Ovary (tissue), 7 donors: ENCODE measurements at regions not wholly inside any gene's neighbourhood (a gene's known extent, or its start where the extent isn't known, plus 50 kb on each side); places are given as distances from the start of the nearest gene placed in this dataset.

Experiments used
- DNase-seq, 5 donors: peaks; one replicate each; pipeline ENCODE4 v3.0.0-alpha.2; 2019 to 2020
- H3K27ac ChIP-seq, 2 donors: fragments of 200-600 bp; one replicate each; pipeline versions ENCODE4 v1.5.1 to v1.8.0; 2019 to 2022
- H3K27me3 ChIP-seq: fragments of 200-600 bp; one replicate; pipeline ENCODE4 v1.8.0; 2022
- H3K36me3 ChIP-seq: fragments of 200-600 bp; sonication (generic); one replicate; pipeline ENCODE4 v1.5.1; 2019
- H3K4me1 ChIP-seq: one replicate; pipeline ENCODE4 v1.8.1; 2013; ENCODE audit warnings: mild to moderate bottlenecking, moderate library complexity; ENCODE audit not compliant: insufficient read depth
- H3K4me3 ChIP-seq: fragments of 200-600 bp; sonication (generic); one replicate; pipeline ENCODE4 v1.5.1; 2017
- H3K9me3 ChIP-seq, 2 donors: fragments of 200-600 bp in 1 of 2; sonication (generic) in 1 of 2; one replicate each; pipeline versions ENCODE4 v1.5.1 to v1.8.1; 2013 to 2019; ENCODE audit warnings: mild to moderate bottlenecking in 1 of 2, moderate library complexity in 1 of 2
- CTCF ChIP-seq, 3 donors: fragments of 450-650 bp in 2 of 3; fragments of 200-600 bp in 1 of 3; IDR thresholded peaks; one replicate each; pipeline versions ENCODE4 v1.5.1 to v1.8.0; 2016 to 2022; ENCODE audit warnings: antibody characterized with exemption in 3 of 3, mild to moderate bottlenecking in 1 of 3
- EP300 ChIP-seq: sonication (generic); formaldehyde crosslinking; IDR thresholded peaks from one replicate; pipeline ENCODE4 v1.6.1; 2017; ENCODE audit warnings: antibody characterized with exemption
- POLR2A ChIP-seq: fragments of 450-650 bp; IDR thresholded peaks from one replicate; pipeline ENCODE4 v1.6.1; 2017; ENCODE audit warnings: antibody characterized with exemption, mild to moderate bottlenecking, moderate library complexity
- WGBS, 3 donors: extraction: QIAGEN DNeasy Blood & Tissue Kit in 1 of 3; methylation state at CpG; one replicate each; pipeline versions ENCODE4 v1.1.5 to v1.1.7; 2013 to 2017; 5-methylcytosine and 5-hydroxymethylcytosine counted together
- intact Hi-C, 4 donors: fragments of 100-400 bp; cut with DNase I; formaldehyde crosslinking; loops; one replicate each; pipeline versions ENCODE4 v1.11.0 to v1.15.1; 2022 to 2023
- donor health status: DM: no; HTN: no; CAD: no; lungs with moderate emphysema.
- donor health status: DM: no; HTN: no; CAD: no.
- donor health status: Bipolar disorder and iron deficiency.
- donor health status: DM: no; HTN: no; CAD: no.
- donor health status: DM: yes; HTN: yes; CAD: no.

GRCh38 chr15:79166311-79166955 is 75.9 kb upstream of the RASGRF1 start:
- H3K27ac ChIP-seq = no peak overlapping the region
- no peak overlapping the region for H3K4me3 ChIP-seq
- no peaks in the 10 kb centered on the region for H3K36me3 ChIP-seq
- WGBS, 3 donors = 89 to 92% (median 89%) methylated on average over 5 of the region's 5 CpGs
- TF ChIP-seq POLR2A = no peak
- no peak for TF ChIP-seq EP300
- DNase-seq = no peak
- no peaks in the 10 kb centered on the region for H3K9me3 ChIP-seq
- H3K4me1 ChIP-seq = no peaks in the 10 kb centered on the region
- intact Hi-C loops = no loop called here
- no peaks in the 10 kb centered on the region for H3K27me3 ChIP-seq

- Histone ChIP-seq H3K4me1 (no peaks in the 10 kb centered on the region), H3K27ac (no peak overlapping the region), H3K36me3 (no peaks in the 10 kb centered on the region), H3K9me3 (no peaks in the 10 kb centered on the region), H3K4me3 (no peak overlapping the region), H3K27me3 (no peaks in the 10 kb centered on the region)
- 80 to 91% (median 86%) methylated on average over 4 of the region's 4 CpGs for WGBS, 3 donors
- TF ChIP-seq POLR2A (no peak), EP300 (no peak), CTCF (IDR thresholded peaks at IDR 0.05) (no peak)
- intact Hi-C loops = no loop called here
- no peak for DNase-seq
Observed at GRCh38 chr15:79164465-79164864, 73.9 kb upstream of the RASGRF1 start.

GRCh38 chr15:79164043-79164442 is 73.5 kb upstream of the RASGRF1 start:
- H3K9me3 ChIP-seq = no peaks in the 10 kb centered on the region
- no peaks in the 10 kb centered on the region for H3K4me1 ChIP-seq
- H3K27ac ChIP-seq = no peak overlapping the region
- H3K27me3 ChIP-seq = no peaks in the 10 kb centered on the region
- no peaks in the 10 kb centered on the region for H3K36me3 ChIP-seq
- WGBS, 3 donors = 83 to 92% (median 86%) methylated on average over 4 of the region's 4 CpGs
- intact Hi-C loops = no loop called here
- no peak for TF ChIP-seq EP300
- TF ChIP-seq CTCF (IDR thresholded peaks at IDR 0.05) = no peak
- no peak for TF ChIP-seq POLR2A
- DNase-seq = no peak
- H3K4me3 ChIP-seq = no peak overlapping the region

- TF ChIP-seq EP300 (no peak), POLR2A (no peak), CTCF (IDR thresholded peaks at IDR 0.05) (no peak)
- H3K36me3 ChIP-seq = no peaks in the 10 kb centered on the region
- no peak for DNase-seq
- no peak overlapping the region for H3K27ac ChIP-seq
- no peaks in the 10 kb centered on the region for H3K4me1 ChIP-seq
- H3K4me3 ChIP-seq = no peak overlapping the region
- H3K27me3 ChIP-seq = no peaks in the 10 kb centered on the region
- H3K9me3 ChIP-seq = no peaks in the 10 kb centered on the region
- intact Hi-C loops = no loop called here
Observed at GRCh38 chr15:79163395-79163794, 72.8 kb upstream of the RASGRF1 start.

- no peak for TF ChIP-seq EP300
- no peak for TF ChIP-seq POLR2A
- TF ChIP-seq CTCF (IDR thresholded peaks at IDR 0.05) = no peak
- Histone ChIP-seq H3K4me3 (no peak overlapping the region), H3K27me3 (no peaks in the 10 kb centered on the region), H3K4me1 (no peaks in the 10 kb centered on the region), H3K36me3 (no peaks in the 10 kb centered on the region), H3K9me3 (no peaks in the 10 kb centered on the region), H3K27ac (no peak overlapping the region)
- 0 to 31% (median 26%) methylated on average over 1 of the region's 1 CpG for WGBS, 3 donors
- no peak for DNase-seq
- intact Hi-C loops = no loop called here
Observed at GRCh38 chr15:79161837-79162508, 71.4 kb upstream of the RASGRF1 start.
